Aorta (tissue), 5 donors: ENCODE measurements at regions not wholly inside any gene's neighbourhood (a gene's known extent, or its start where the extent isn't known, plus 50 kb on each side); places are given as distances from the start of the nearest gene placed in this dataset.
A peak's percentile ranks its signal among the peaks of the same experiment; 100 is the strongest.

Source experiments
- ATAC-seq: fragments of 200-7000 bp; cut with Tn5 transposase; one replicate; pipeline ENCODE4 v1.9.1; 2022; ENCODE audit warnings: moderate library complexity; ENCODE audit not compliant: low FRiP score
- DNase-seq, 2 donors: peaks; one replicate each; pipeline ENCODE4 v3.0.0-alpha.2; 2020
- H3K27ac ChIP-seq, 2 donors: one replicate each; pipeline ENCODE4 v1.5.1; 2013; ENCODE audit warnings: low read length in 2 of 2, mild to moderate bottlenecking in 2 of 2, moderate library complexity in 2 of 2, control low read depth in 1 of 2, inconsistent platforms in 1 of 2, low read depth in 1 of 2
- H3K27me3 ChIP-seq, 2 donors: one replicate each; pipeline ENCODE4 v1.6.1; 2013; ENCODE audit warnings: control low read depth in 1 of 2, low read length in 1 of 2, mild to moderate bottlenecking in 1 of 2, moderate library complexity in 1 of 2; ENCODE audit not compliant: insufficient read depth in 2 of 2, control insufficient read depth in 1 of 2
- H3K36me3 ChIP-seq, 2 donors: one replicate each; pipeline ENCODE4 v1.6.1; 2013; ENCODE audit warnings: control low read depth in 1 of 2, low read length in 1 of 2, mild to moderate bottlenecking in 1 of 2; ENCODE audit not compliant: insufficient read depth in 2 of 2, control insufficient read depth in 1 of 2
- H3K4me1 ChIP-seq, 2 donors: one replicate each; pipeline ENCODE4 v1.6.1; 2013; ENCODE audit warnings: low read length in 2 of 2, control low read depth in 1 of 2, mild to moderate bottlenecking in 1 of 2, moderate library complexity in 1 of 2; ENCODE audit not compliant: insufficient read depth in 2 of 2, control insufficient read depth in 1 of 2
- H3K4me3 ChIP-seq, 2 donors: one replicate each; pipeline ENCODE4 v1.5.1; 2013; ENCODE audit warnings: low read length in 2 of 2, control low read depth in 1 of 2, mild to moderate bottlenecking in 1 of 2
- H3K9me3 ChIP-seq: one replicate; pipeline ENCODE4 v1.6.1; 2013; ENCODE audit warnings: mild to moderate bottlenecking, low read length; ENCODE audit not compliant: control insufficient read depth
- WGBS, 2 donors: extraction: QIAGEN DNeasy Blood & Tissue Kit; methylation state at CpG; one replicate each; pipeline ENCODE4 v1.1.7; 2013; 5-methylcytosine and 5-hydroxymethylcytosine counted together
- intact Hi-C, 2 donors: fragments of 100-400 bp; cut with DNase I; formaldehyde crosslinking; loops; one replicate each; pipeline versions ENCODE4 v1.14.2 to v1.15.0; 2022
- donor health status: healthy with polysubstance abuse.
- donor health status: Bipolar disorder and iron deficiency.
- donor health status: DM: no; HTN: no; CAD: no.
- donor health status: DM: no; HTN: no; CAD: no.
- donor health status: DM: yes; HTN: yes; CAD: no.

- Histone ChIP-seq H3K27ac (no peak overlapping the region), H3K4me3 (no peak overlapping the region), H3K27me3 (no peaks in the 10 kb centered on the region), H3K9me3 (no peaks in the 10 kb centered on the region), H3K4me1 (no peaks in the 10 kb centered on the region), H3K36me3 (no peaks in the 10 kb centered on the region)
- intact Hi-C loops: no loop called here
- DNase-seq: peak in 1 of 2 donors; percentile 39
- WGBS, 2 donors: 35 to 47% methylated on average over 15 of the region's 15 CpGs
- ATAC-seq: no peak
These were observed 89.5 kb upstream of the CSF3R start for GRCh38 chr1:36572142-36572715.

GRCh38 chr1:36571106-36571505, 88.4 kb upstream of the CSF3R start:
- H3K4me3 ChIP-seq: no peak overlapping the region
- DNase-seq (peak in 1 of 2 donors; percentile 37), ATAC-seq (no peak)
- intact Hi-C loops: no loop called here
- H3K27ac ChIP-seq: no peak overlapping the region
- no peaks in the 10 kb centered on the region for H3K4me1 ChIP-seq
- no peaks in the 10 kb centered on the region for H3K27me3 ChIP-seq
- no peaks in the 10 kb centered on the region for H3K36me3 ChIP-seq
- no peaks in the 10 kb centered on the region for H3K9me3 ChIP-seq
- 62 to 74% methylated on average over 1 of the region's 1 CpG for WGBS, 2 donors

GRCh38 chr1:36570478-36571060, 87.9 kb upstream of the CSF3R start:
- ATAC-seq: no peak
- no peak overlapping the region for H3K27ac ChIP-seq
- DNase-seq: peak in 1 of 2 donors; percentile 48
- no peaks in the 10 kb centered on the region for H3K9me3 ChIP-seq
- H3K4me3 ChIP-seq: no peak overlapping the region
- WGBS, 2 donors: 87 to 90% methylated on average over 12 of the region's 12 CpGs
- no peaks in the 10 kb centered on the region for H3K36me3 ChIP-seq
- no peaks in the 10 kb centered on the region for H3K27me3 ChIP-seq
- H3K4me1 ChIP-seq: no peaks in the 10 kb centered on the region
- intact Hi-C loops: no loop called here

GRCh38 chr1:36570006-36570405, 87.3 kb upstream of the CSF3R start:
- Histone ChIP-seq H3K27me3 (no peaks in the 10 kb centered on the region), H3K4me3 (no peak overlapping the region), H3K4me1 (no peaks in the 10 kb centered on the region), H3K9me3 (no peaks in the 10 kb centered on the region), H3K36me3 (no peaks in the 10 kb centered on the region), H3K27ac (no peak overlapping the region)
- intact Hi-C loops: no loop called here
- 42 to 55% methylated on average over 7 of the region's 7 CpGs for WGBS, 2 donors
- no peak for ATAC-seq
- DNase-seq: peak in 1 of 2 donors; percentile 34

GRCh38 chr1:36567601-36568341, 85.1 kb upstream of the CSF3R start:
- no peaks in the 10 kb centered on the region for H3K36me3 ChIP-seq
- intact Hi-C loops: no loop called here
- H3K27ac ChIP-seq: no peak overlapping the region
- WGBS, 2 donors: 67 to 72% methylated on average over 11 of the region's 11 CpGs
- H3K9me3 ChIP-seq: no peaks in the 10 kb centered on the region
- no peaks in the 10 kb centered on the region for H3K27me3 ChIP-seq
- H3K4me3 ChIP-seq: no peak overlapping the region
- ATAC-seq (no peak), DNase-seq (peak in 1 of 2 donors; percentile 39)
- H3K4me1 ChIP-seq: no peaks in the 10 kb centered on the region

- Histone ChIP-seq H3K36me3 (no peaks in the 10 kb centered on the region), H3K4me3 (no peak overlapping the region), H3K9me3 (no peaks in the 10 kb centered on the region), H3K27ac (no peak overlapping the region), H3K27me3 (no peaks in the 10 kb centered on the region), H3K4me1 (no peaks in the 10 kb centered on the region)
- DNase-seq (peak in 1 of 2 donors; percentile 35), ATAC-seq (no peak)
- 72 to 74% methylated on average over 7 of the region's 7 CpGs for WGBS, 2 donors
- intact Hi-C loops: no loop called here
These were observed 83.1 kb upstream of the CSF3R start for GRCh38 chr1:36565576-36566501.

GRCh38 chr1:36562181-36562685, 79.5 kb upstream of the CSF3R start:
- Histone ChIP-seq H3K27ac (no peak overlapping the region), H3K4me3 (no peak overlapping the region), H3K4me1 (no peaks in the 10 kb centered on the region), H3K27me3 (no peaks in the 10 kb centered on the region), H3K36me3 (no peaks in the 10 kb centered on the region), H3K9me3 (no peaks in the 10 kb centered on the region)
- no peak for ATAC-seq
- 47 to 62% methylated on average over 3 of the region's 3 CpGs for WGBS, 2 donors
- intact Hi-C loops: no loop called here
- DNase-seq: peak in 1 of 2 donors; percentile 16

- H3K4me3 ChIP-seq: no peak overlapping the region
- H3K27me3 ChIP-seq: no peaks in the 10 kb centered on the region
- H3K27ac ChIP-seq: no peak overlapping the region
- H3K9me3 ChIP-seq: no peaks in the 10 kb centered on the region
- intact Hi-C loops: no loop called here
- H3K36me3 ChIP-seq: no peaks in the 10 kb centered on the region
- H3K4me1 ChIP-seq: no peaks in the 10 kb centered on the region
- no peak for DNase-seq
- WGBS, 2 donors: 77 to 78% methylated on average over 9 of the region's 9 CpGs
- no peak for ATAC-seq
These were observed 78.6 kb upstream of the CSF3R start for GRCh38 chr1:36561361-36561724.
